ENCODE measurements at regions not wholly inside any gene's neighbourhood (a gene's known extent, or its start where the extent isn't known, plus 50 kb on each side); places are given as distances from the start of the nearest gene placed in this dataset.
"Not testable (repeated sequence)": the region's sequence is repeated elsewhere in the genome, so short reads cannot be mapped to it uniquely, and the experiment has no call there.

DNA sequence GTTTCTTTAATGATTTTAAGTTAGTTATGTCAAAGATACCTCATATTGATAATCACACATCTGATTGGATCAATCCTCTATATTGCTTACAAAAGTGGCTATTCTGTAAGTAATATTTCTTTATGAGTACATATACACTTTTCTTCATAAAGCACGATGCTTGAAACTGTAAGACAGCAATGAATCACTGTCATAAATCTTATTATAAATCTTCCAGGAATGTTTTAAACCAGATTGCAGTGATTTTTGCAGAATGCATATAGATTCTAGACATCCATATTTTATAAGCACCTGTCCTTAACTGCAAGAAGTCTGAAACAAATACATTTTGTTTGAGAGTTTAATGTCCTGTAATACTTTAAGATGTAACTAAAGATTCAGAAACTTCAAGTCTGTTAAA, 367.0 kb upstream of the FANCL start:
- no peak for DNase-seq

DNA sequence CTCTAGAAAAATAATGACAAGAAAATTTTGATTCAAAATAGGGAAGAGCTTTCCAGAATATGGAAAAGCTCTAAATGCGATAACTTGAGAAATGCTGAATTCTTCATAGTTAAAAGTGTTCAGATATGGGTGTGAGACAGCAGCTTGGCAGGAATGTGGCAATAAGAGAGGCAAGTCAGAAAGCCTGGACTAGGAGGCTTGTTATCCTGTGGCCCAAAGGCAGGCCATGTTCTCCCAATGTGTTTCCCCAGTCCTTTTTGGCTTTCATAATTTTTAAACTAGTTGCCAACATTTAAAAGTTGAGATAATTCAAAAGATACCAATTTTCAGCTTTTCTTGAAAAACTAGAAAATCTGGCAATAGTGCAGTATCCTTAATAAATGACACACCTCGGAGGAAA, 366.3 kb upstream of the FANCL start:
- no peak for DNase-seq

DNA sequence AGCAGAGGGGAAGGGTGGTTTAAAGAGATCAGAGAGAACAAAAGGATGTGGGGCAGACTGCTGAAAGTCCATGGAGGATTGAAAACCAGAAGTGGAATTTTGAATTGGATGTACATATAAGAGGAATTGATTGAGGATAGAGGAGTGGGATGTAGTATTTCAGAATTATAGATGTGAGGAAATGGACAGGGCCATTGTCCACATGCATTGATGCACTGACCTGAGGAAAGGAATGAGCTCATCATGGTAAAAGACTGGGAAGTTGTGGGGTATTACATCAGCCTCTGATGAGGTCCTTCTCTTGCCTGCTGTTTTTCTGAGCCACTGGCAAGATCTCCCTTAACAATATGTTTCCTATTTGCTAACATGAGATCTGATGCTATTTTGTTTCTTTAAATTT, 365.7 kb upstream of the FANCL start:
- no peak for DNase-seq

DNA sequence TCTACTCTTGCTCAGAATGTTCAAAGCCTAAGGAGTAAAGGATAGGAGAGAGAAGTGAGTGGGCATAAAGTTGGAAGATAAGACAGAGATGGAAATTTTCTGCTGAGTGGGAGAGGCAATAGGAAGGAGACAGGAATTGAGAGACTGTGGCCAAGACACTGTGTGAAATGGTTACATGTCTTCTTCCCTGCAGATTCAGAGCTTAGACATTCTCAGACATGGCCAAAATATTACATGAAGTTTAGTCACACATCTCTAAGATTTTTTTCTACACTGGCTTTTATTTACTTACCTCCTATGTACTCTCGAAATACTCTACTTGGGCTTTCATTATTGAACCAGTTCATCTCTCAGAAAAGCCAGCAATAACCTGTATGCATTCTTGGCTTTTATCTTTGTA, 363.0 kb upstream of the FANCL start:
- DNase-seq: no peak

DNA sequence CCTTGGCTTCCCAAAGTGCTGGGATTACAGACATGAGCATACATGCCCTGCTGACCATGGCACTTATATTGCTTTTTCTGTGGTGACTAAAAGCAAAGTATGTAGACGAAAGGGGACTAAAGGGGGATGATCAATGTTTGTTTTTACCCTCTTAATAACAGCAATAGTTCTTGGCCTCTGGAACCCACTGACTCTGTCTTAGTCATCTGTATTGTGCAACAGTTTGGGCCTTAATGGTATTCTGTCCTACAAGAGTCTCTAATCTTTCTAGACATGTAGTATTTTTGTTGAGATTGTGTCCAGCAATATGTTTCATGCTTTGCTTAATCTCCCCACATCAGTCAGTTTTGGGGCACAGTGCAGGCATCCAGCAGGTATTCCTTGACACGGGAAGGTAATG, 359.9 kb upstream of the FANCL start:
- DNase-seq: no peak

DNA sequence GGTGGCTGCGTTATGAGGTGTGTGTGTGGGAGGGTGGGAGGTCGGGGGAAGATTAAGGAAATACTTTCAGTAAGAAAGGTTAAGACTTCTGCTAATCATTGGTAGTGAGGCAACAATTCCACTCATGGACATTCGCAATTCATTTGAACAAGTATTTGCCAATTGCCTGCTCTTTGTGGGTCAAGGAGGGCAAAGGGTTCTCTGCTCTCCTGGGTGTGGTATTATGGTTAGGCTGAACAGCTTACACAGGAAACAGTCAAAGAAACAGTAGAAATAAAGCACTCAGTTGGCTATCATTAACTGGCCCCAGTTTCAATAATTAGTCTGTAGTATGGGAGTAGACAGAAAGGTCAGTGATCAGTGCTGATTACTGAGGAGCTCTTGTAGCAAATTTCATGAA, 357.0 kb upstream of the FANCL start:
- no peak for DNase-seq

DNA sequence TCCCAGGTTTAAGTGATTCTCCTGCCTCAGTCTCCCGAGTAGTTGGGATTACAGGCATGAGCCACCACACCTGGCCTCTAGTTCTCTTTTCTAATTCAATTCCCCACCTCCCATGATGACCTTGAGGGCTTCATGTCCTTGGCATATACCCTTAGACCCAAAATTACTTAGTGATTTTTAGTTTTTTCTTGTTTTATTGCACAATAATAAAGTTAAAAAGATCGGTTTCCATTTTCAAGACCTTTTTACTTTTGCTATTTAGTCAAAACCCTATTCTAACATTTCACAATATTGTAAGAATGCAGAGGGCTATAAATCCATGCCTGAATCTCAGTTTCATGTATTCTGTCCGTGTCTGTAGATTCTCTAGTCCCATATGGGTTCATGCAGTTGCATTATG, 354.6 kb upstream of the FANCL start:
- no peak for DNase-seq

DNA sequence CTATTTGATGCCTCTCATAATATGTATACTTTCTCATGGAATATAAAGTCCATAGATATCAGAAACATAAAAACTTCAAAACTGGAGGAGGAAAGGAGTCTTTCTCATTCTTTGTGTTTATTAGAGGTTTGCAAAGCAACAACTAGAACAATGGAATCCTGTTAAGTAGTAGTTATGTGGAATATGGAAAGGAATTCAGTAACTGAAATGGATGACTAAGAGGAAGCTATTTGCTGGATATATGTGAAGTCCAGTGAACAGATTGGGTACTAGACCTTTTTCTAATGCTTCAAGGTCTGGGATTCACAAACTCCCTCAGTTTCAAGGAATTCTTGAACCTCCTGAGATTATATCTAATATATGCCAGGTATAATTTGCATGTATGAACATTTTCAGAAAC, 353.6 kb upstream of the FANCL start:
- DNase-seq: no peak

DNA sequence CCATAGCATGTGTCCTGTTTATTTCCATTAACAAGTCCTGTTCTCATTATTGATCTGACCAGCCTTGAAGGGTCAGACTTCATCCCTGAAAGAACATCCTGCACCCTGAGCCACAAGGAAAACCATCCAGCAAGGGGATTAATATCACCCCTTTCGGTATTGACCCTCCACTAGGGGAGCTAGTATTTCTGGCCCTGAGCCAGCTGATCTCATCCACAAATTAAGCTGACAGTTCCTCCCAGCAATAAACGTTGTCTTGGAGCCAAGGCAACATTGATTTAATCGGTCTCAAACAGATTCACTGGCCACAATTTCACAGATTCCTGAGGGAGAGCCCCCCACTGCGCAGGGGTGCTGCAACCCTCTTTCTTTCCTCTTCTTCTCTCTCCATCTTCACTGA, 353.1 kb upstream of the FANCL start:
- DNase-seq: no peak

DNA sequence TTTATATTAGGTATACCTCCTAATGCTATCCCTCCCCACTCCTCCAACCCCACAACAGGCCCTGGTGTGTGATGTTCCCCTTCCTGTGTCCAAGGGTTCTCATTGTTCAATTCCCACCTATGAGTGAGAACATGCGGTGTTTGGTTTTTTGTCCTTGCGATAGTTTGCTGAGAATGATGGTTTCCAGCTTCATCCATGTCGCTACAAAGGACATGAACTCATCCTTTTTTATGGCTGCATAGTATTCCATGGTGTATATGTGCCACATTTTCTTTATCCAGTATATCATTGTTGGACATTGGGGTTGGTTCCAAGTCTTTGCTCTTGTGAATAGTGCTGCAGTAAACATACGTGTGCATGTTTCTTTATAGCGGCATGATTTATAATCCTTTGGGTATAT, 345.1 kb upstream of the FANCL start:
- DNase-seq: not testable (repeated sequence)

DNA sequence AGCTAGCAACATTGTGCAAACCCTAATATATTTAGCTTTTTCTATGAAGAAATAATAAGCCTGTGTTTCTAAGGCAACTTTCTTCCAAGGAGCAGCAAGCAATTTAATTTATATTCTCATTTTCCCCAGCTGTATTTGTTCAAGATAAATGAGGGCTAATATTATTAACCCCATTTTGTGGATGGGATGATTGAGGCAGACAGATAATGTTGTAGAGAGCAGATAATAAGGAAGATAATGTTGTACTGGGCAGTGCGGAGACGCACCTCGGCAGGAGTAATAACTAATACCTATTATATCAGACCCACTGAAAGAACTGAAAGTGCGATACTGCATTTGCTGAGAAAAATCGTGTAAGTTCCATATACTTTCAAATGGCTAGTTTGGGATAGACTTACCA, 344.1 kb upstream of the FANCL start:
- no peak for DNase-seq

DNA sequence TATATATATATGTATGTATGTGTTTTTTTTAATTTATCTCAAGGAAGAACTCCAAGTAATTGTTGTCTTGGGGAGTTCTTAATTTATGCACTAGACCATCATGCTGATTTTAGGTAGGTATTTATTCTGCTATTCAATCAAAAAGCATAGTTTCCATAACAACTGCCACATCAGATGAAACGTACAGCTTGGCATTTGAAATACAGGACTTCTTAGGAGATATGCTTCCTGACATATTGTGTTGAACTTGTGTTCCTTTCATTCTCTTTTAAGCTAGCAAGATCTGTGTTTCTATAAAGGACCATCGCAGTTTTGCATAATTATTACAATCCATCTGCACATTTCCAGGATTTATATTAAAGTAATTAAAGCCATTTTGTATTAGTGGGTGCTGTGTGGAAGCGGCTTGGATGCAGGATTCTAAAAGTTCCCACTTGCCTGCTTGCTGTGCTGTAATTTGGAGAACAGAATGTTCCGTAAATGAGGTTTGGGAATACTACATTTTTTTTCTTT, 343.5 kb upstream of the FANCL start:
- DNase-seq: no peak

DNA sequence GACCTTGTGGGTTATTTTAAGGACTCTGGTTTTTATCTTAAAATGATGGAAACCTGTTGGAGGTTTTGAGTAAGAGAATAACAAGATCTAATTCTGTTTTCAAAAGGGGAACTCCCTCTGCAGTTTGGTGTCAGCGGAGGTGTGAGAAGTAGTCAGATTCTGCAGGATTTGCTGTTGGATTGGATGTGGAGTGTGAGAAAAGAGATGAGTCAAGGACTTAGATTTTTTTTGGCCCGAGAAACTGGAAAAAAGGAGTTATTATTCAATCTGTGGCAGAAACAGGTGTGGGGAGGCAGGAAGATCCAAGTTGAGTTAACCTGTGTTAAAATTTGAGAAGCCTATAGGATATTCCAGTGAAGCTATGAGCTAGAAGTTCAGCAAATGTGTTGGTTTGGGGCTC, 337.2 kb upstream of the FANCL start:
- DNase-seq: no peak

DNA sequence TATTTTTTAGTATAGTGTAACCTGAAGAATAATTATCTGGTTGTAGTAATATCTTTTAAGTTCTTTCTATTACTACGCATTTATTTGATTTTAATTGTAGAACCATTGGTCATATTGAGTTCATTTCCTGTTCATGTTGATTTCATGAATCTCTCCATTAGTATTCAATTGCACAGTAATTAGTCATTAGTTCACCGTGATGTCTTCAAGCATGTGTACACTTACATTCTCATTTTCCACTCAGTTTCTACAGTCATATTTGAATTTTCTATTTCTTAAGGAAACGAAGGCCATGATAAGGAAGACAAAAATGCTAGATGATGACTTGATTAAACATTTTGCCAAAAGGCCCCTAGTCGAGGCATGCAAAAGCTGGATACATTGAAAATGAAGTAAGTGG, 333.7 kb upstream of the FANCL start:
- no peak for DNase-seq

DNA sequence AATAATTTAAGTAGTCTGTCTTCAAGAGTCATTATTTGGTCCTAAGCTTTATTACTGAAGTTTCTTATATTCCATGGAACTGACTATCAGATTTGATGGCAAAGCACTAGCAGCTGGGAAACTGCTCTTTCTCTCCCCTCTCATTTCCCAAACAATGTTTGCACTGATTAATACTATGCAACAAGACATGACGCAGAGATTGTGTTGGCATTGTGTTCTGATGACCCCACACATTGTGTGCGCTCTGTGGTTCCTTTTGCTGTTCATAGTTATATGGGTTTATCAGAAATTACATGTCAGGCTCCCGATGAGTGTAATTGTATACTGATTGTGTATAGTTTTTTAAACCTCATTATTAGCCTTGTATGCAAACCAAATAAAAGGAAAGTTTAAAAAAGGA, 331.6 kb upstream of the FANCL start:
- no peak for DNase-seq

DNA sequence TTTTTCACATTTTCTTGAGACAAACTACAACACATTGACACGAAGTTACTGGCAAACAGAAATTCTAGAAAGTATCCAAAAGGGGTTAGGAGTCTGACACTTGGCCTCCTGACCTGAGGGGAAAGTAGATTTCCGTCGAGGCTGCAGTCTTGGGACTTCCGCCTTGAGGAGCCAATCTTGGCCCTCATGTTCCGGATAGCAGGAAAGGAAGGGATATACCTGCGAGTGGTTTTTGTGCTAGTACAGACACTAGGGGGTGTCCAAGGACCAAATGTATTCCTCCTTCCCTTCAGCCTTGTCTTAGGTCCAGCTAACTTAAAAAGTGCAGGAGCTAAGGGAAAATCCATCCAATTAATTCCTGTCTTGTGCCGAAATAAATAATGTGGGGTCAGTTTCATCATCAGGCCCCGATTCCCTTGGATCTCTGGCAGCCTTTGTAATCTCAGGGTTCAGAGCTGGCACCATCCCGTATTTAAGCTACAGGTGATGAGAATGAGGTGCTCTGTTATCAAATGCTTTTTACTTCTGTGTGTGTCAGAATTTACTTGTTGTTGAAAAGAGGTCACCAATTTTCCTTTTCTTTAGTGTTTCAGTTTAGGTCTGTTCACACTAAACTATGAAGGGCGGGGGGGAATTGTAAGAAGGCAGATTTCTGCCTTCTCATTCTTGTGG, 330.2 kb upstream of the FANCL start:
- no peak for DNase-seq

DNA sequence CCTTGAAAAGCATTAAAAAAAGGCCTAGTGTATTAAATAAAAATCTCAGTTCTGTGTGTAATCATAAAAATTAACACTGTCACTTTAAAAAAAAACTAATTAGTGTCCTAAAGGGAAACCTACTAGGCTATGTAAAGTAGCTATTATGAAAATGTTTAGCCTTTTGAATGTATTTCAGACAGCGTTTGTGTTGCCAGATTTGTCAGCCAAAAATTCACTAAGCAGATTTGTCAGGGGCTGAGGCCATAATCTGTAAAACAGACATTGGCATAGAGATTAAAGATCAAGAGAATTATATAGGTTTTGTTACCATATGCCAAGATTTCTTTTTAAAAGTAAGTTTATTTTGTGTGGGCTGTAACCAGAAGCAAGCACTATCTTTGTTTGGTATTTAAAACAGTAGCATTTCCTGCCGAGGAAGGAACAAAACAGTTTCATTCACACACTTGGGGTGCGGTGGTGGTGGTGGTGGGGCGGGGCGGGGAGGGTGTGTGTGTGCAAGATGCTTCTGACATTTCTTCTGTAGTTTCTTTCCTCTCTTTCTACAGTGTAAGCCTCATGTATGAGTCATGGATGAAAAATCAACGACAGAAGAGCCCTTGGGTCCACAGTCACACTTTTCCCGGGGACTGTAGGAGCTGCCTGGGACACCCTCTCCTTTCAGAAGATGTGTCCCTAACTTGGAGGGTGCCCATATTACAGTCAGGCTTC, 328.5 kb upstream of the FANCL start:
- DNase-seq: peak; percentile 8

DNA sequence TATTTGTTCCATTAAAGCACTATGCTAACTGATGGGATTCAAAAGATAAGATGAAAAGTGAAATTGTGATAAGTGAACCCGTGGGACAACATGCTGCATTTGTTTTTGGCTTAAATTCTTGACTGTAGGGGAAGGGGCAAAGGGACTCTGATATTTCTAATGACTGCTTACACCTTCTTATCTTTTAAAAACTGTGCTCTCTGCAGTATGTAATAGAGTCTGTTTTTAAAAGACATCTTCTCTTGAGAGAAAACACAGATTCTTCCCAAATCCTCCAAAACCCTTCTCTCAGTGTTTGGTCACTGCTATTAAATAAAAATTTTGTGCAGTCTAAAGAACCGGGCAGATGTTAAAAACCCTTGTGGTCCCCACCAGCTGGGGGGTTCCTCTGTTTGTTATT, 327.8 kb upstream of the FANCL start:
- no peak for DNase-seq

DNA sequence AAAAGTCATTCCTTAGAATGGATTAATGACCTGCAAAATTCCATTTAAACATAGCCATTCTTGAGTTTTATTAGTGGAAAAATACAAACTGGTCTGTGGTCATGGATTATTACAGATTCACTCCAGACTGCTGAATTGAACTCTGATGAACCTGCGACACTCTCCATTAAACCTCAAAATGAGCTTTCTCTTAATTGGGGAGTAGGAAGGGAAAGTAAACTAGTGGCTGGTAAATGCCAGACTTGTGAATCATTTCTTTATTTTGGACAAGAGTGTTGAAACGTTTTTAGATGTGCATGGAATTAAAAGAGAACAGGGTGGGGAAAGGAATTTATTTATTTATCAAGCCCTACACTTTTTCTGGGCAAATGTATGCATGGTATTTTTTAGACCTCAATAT, 321.2 kb upstream of the FANCL start:
- no peak for DNase-seq

DNA sequence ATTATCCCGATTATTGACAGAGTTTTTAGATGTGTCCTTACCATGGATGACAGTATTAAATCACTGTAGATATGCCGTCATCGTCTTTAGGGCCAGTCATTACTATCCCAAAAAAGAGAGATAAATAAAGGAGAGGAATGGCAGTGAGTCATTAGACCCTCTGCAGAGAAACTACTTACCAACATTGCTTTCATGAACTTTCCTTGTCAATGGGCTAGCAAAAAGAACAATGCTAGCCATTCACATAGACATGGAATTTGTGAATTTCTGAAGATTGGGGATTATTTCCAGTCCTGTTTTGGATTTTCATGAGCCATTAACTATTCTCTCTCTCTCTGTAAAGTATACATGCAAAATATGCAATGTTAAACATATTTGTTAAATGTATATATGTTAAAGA, 319.4 kb upstream of the FANCL start:
- no peak for DNase-seq

DNA sequence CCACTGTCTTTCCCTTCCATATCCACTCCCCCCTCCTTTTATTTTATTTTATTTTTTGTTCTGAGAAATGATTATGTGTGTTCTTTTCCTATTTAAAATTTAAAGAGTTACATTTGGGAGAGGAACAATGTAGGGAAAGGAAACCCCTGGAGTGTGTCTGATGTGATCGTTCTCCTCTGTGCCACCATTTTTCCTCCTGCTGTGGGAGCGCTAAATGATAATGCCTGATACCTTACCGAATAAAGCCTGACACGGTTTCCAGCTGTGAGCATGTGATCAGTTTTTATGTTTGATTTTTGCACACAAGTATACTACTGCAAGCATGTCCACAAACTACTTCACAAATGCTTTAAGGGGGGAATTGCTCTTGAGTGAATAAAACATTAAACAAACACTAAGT, 317.8 kb upstream of the FANCL start:
- DNase-seq: no peak

DNA sequence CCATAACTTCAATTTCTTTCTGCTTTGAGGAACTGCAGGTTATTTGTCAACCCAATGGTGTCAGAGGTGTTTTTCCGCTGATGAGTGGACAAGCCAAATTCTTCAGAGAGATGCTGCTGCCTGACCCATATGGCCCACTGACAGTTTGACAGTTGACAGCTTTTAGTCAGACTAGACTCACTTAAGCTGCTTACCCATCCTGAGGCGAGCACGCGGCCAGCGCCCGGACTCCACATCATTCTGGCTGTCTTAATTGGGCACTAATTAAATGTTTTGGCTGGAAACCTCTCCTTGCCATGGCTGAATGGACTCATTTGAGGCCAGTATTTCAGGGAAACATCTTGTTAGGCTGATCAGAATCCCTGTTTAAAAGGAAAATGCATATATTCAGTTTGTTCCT, 316.1 kb upstream of the FANCL start:
- DNase-seq: no peak

DNA sequence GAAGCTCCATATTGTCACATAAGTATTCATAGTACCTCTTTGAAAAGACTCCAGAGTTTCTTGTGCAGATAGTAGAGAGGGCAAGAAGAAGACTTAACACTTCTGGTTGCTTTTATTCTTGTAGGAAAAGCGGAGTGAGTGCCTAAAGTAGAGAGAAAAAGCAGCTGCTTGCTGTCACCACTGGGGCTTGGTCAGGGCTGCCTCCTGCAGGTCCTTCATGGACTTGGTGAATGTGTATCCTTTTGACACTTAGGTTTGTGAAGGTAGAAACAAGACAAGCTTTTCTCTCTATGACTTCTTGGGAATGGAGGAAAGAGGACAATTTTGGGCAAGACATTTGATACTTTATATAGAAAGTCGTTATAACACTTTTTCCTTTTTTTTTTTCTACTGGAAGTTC, 312.8 kb upstream of the FANCL start:
- no peak for DNase-seq

DNA sequence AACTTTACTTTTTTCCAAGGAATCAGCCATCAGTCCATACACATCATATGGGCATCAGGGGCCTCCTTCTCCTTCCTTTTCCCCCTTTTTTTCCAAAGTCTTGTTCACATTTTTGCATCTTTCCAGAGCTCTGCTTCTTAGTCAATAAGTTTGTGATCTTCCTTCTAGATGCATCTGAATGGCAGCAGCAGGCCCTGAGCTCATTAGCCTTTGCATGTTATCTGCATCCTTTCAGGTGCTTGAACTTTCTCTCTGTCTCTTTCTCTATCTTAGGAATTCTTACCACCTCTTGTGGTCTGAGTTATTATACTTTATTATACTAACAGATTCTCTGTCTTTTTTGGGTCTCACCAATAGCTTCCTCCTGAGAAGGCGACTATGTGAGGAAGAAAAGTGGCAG, 312.4 kb upstream of the FANCL start:
- DNase-seq: no peak

Measured in activated gamma-delta T cell treated with Interleukin-2 at 50 U/mL for 16 hours (primary cell).